ENCODE measurements at regions not wholly inside any gene's neighbourhood (a gene's known extent, or its start where the extent isn't known, plus 50 kb on each side); places are given as distances from the start of the nearest gene placed in this dataset.

DNA sequence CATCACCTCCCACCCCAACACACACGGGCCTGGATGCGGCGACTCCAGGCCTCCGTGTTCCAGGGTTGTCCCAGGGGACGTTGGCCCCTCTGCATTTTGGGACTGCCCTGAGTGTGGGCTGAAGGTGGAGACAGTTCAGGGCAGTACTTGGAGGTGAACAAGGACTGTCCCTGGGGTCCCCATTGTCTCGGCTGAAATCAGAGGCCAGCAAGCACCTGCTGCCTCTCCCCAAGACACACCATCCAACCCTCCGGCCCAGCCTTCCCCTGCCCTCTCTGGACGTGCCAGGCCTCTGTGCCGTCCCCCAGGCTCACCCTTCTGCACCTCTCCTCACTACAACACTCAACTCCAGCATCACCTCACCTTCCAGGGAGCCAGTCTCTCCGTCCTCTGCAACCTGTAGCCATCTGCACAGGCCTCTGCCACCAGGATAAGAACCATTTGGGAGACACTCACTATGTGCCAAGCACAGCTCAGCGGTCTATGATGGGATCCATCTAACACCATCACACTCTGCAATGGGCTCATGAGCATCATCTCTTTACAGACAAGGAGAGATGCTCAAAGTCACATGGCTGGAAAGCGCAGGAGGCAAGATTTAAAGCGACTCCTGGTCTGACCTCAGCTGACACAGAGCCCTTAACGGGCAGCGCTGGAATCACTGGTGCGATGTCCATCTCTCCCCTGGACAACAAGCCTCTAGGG is 104.5 kb upstream of the SEC14L1 start:
- no peak for TF ChIP-seq CTCF (IDR thresholded peaks at IDR 0.05; ENCODE audit: borderline replicate concordance, insufficient read depth, low read depth, low read length)
- no peak overlapping the region for H3K4me3 ChIP-seq (ENCODE audit: low read depth, low read length)

GRCh38 chr17:77036841-77037381 is 103.9 kb upstream of the SEC14L1 start:
- H3K4me3 ChIP-seq (ENCODE audit: low read depth, low read length) = no peak overlapping the region
- TF ChIP-seq CTCF (IDR thresholded peaks at IDR 0.05; ENCODE audit: borderline replicate concordance, insufficient read depth, low read depth, low read length) = no peak

DNA sequence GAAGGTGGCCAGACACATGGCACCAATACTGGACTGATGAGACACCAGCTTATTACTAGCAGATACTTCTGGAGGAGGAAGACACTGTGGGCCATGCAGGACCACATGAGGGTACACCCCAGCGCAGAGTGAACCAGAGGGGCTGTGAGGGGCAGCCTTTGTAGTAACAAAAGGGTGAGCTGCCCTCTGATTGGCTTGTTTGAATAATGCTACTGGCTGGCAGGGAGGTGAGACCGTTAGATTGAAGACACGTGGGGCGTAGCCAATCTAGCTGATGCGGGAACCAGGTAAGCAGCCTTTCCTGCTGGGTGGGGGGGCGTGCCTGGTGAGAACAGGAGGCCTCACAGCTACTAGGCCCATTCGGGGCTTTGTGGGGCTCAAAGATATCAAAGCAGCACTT is 102.8 kb upstream of the SEC14L1 start:
- TF ChIP-seq CTCF (IDR thresholded peaks at IDR 0.05; ENCODE audit: borderline replicate concordance, insufficient read depth, low read depth, low read length) = no peak
- H3K4me3 ChIP-seq (ENCODE audit: low read depth, low read length) = no peak overlapping the region

DNA sequence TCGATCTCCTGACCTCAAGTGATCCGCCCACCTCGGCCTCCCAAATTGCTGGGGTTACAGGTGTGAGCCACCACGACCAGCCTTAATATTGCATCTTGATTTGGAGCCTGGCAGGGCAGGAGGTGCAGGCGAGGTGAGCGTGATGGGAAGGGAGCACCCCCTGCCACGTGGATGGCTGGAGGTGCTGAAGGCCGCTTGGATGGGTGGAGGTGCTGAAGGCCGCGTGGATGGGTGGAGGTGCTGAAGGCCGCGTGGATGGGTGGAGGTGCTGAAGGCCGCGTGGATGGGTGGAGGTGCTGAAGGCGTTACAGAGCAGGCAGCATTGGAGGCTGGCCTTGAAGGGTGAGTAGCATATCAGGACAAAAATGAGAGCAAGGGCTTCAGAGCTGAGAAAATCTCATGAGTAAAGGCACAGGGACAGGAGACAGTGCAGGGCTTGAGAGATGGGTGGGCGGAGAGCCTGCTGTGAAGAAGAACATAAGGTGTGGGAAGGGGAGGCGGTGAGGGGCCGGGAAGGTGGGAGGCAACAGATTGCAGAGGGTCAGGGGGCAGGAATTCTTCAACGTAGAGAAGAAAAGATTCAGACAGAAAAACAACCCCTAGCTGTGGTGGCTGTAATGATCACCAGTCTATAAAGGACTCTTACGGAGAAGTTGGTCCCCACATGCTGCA is 101.7 kb upstream of the SEC14L1 start:
- no peak for TF ChIP-seq CTCF (IDR thresholded peaks at IDR 0.05; ENCODE audit: borderline replicate concordance, insufficient read depth, low read depth, low read length)

GRCh38 chr17:77042476-77043231 is 98.1 kb upstream of the SEC14L1 start:
- TF ChIP-seq CTCF (IDR thresholded peaks at IDR 0.05; ENCODE audit: borderline replicate concordance, insufficient read depth, low read depth, low read length) = no peak
- no peak overlapping the region for H3K4me3 ChIP-seq (ENCODE audit: low read depth, low read length)

More for the DNA sequence above, 101.7 kb upstream of the SEC14L1 start:
- no peak overlapping the region for H3K4me3 ChIP-seq (ENCODE audit: low read depth, low read length)

- no peak overlapping the region for H3K4me3 ChIP-seq (ENCODE audit: low read depth, low read length)
- no peak for TF ChIP-seq CTCF (IDR thresholded peaks at IDR 0.05; ENCODE audit: borderline replicate concordance, insufficient read depth, low read depth, low read length)
Observed at GRCh38 chr17:77045441-77046041, 95.2 kb upstream of the SEC14L1 start.
